Left ventricle myocardium inferior (tissue), 1 donor: ENCODE measurements at regions not wholly inside any gene's neighbourhood (a gene's known extent, or its start where the extent isn't known, plus 50 kb on each side); places are given as distances from the start of the nearest gene placed in this dataset.

Experiments used
- DNase-seq: peaks from one replicate; pipeline ENCODE4 v3.0.0-alpha.2; 2020
- H3K27ac ChIP-seq: fragments of 200-600 bp; replicated peaks from 2 replicates; pipeline ENCODE4 v1.8.0; 2021
- H3K27me3 ChIP-seq: fragments of 200-600 bp; 2 replicates; pipeline ENCODE4 v1.8.0; 2021; ENCODE audit warnings: low read depth
- H3K36me3 ChIP-seq: fragments of 200-600 bp; 2 replicates; pipeline ENCODE4 v1.8.0; 2021
- H3K4me1 ChIP-seq: fragments of 200-600 bp; 2 replicates; pipeline ENCODE4 v1.8.0; 2021
- H3K4me3 ChIP-seq: fragments of 200-600 bp; 2 replicates; pipeline ENCODE4 v1.8.0; 2021; ENCODE audit warnings: mild to moderate bottlenecking, moderate library complexity
- H3K9me3 ChIP-seq: fragments of 200-600 bp; replicated peaks from 2 replicates; pipeline ENCODE4 v1.8.0; 2021
- intact Hi-C: fragments of 100-400 bp; cut with micrococcal nuclease; formaldehyde crosslinking; loops from one replicate; pipeline ENCODE4 v1.11.0; 2022
- TF ChIP-seq, protein P1 (sequence below): fragments of 200-600 bp; IDR thresholded peaks from 2 replicates; pipeline ENCODE4 v1.8.0; 2021; ENCODE audit warnings: antibody characterized with exemption, mild to moderate bottlenecking, borderline replicate concordance
- donor health status: DM: no; HTN: yes; CAD: no; lungs with severe emphysema.

DNA sequence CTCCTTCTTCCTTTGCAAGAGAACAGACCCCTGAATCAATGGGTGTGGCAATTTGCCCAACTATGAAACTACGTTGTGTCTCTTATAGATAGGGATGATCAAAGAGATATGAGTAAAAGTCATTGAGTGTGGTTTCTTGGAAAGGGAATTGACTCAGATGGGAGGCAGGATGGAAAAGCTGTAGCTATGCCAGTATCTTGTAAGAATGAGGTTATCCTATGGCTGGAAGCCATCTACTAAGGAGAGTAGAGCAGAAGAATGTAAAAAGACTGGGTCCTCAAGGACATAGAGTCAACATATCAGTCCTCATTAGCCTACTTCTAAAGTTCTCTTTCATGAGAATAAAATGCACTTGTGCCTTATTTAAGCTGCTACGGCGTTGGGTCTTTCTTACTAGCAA lies 78.9 kb upstream of the POU2AF2 start:
- H3K9me3 ChIP-seq = no peaks in the 10 kb centered on the region
- no peak for DNase-seq
- H3K27me3 ChIP-seq = no peaks in the 10 kb centered on the region
- intact Hi-C loops = no loop called here
- TF ChIP-seq, protein P1, sequence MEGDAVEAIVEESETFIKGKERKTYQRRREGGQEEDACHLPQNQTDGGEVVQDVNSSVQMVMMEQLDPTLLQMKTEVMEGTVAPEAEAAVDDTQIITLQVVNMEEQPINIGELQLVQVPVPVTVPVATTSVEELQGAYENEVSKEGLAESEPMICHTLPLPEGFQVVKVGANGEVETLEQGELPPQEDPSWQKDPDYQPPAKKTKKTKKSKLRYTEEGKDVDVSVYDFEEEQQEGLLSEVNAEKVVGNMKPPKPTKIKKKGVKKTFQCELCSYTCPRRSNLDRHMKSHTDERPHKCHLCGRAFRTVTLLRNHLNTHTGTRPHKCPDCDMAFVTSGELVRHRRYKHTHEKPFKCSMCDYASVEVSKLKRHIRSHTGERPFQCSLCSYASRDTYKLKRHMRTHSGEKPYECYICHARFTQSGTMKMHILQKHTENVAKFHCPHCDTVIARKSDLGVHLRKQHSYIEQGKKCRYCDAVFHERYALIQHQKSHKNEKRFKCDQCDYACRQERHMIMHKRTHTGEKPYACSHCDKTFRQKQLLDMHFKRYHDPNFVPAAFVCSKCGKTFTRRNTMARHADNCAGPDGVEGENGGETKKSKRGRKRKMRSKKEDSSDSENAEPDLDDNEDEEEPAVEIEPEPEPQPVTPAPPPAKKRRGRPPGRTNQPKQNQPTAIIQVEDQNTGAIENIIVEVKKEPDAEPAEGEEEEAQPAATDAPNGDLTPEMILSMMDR = no peak
- no peak overlapping the region for H3K4me3 ChIP-seq
- no peaks in the 10 kb centered on the region for H3K4me1 ChIP-seq
- H3K27ac ChIP-seq = no peak overlapping the region
- H3K36me3 ChIP-seq = no peaks in the 10 kb centered on the region

DNA sequence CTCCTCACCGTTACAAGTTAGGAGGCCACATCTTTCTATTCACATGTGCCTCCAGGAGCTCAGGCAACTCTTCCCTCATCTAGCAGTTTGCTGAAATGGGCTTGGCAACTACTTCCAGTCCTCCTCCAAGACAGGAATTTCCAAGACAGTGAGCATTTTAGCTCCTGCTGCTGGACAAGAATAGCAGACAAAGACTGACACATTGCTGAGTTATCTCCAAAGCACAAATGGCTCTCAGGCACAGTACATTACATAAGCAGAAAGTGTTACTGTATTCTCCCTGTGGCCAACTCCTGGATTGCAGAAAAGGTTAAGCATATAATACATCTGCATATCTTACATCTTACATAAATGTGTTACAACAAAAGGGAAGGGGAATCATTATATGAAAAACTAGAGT lies 83.2 kb upstream of the POU2AF2 start:
- no peaks in the 10 kb centered on the region for H3K4me1 ChIP-seq
- no peak overlapping the region for H3K4me3 ChIP-seq
- no peaks in the 10 kb centered on the region for H3K36me3 ChIP-seq
- no peak for DNase-seq
- no peak overlapping the region for H3K27ac ChIP-seq
- H3K27me3 ChIP-seq = no peaks in the 10 kb centered on the region
- intact Hi-C loops = no loop called here
- TF ChIP-seq, protein P1 = no peak
- H3K9me3 ChIP-seq = no peaks in the 10 kb centered on the region

DNA sequence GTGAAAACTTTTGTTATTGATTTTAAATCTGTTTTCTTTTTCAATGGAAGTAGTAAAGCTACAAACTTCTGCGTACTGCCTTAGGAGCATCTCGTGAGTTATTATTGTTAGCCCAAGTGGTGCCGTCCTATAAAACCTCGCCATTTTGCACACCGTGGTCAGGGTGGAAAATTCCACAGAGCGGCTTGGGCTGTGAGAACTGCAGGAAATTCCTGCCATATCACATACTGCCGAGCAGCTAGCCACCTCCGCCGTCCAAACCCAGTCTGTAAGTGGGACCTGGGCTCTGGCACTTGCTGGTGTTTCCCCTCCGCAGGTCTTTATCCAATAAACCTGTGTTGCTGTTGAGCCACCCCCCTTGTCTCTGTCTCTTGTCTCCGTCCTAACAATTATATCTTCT lies 88.0 kb upstream of the POU2AF2 start:
- no peak overlapping the region for H3K4me3 ChIP-seq
- H3K4me1 ChIP-seq = no peaks in the 10 kb centered on the region
- intact Hi-C loops = no loop called here

DNA sequence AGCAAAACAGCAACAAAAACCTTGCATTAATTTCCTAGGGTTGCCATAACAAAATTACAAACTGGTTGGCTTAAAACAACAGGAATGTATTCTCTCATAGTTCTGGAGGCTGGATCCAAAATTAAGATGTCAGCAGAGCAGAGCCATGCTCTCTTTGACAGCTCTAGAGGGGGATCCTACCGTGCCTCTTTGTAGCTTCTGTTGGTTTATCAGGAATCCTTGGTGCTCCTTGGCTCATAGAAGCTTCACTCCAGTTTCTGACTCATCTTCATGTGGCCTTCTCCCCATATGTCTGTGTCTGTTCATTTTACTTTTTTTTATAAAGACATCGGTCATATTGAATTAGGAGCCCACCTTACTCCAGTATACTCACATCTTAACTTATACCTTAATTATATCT lies 90.5 kb upstream of the POU2AF2 start:
- Histone ChIP-seq H3K4me3 (no peak overlapping the region), H3K9me3 (no peaks in the 10 kb centered on the region), H3K27ac (no peak overlapping the region), H3K4me1 (no peaks in the 10 kb centered on the region), H3K27me3 (no peaks in the 10 kb centered on the region), H3K36me3 (no peaks in the 10 kb centered on the region)
- intact Hi-C loops = no loop called here
- no peak for DNase-seq
- TF ChIP-seq, protein P1 = no peak

More for the DNA sequence above, 88.0 kb upstream of the POU2AF2 start:
- no peaks in the 10 kb centered on the region for H3K36me3 ChIP-seq
- H3K9me3 ChIP-seq = no peaks in the 10 kb centered on the region
- no peak overlapping the region for H3K27ac ChIP-seq
- TF ChIP-seq, protein P1 = no peak
- no peaks in the 10 kb centered on the region for H3K27me3 ChIP-seq
- DNase-seq = no peak

DNA sequence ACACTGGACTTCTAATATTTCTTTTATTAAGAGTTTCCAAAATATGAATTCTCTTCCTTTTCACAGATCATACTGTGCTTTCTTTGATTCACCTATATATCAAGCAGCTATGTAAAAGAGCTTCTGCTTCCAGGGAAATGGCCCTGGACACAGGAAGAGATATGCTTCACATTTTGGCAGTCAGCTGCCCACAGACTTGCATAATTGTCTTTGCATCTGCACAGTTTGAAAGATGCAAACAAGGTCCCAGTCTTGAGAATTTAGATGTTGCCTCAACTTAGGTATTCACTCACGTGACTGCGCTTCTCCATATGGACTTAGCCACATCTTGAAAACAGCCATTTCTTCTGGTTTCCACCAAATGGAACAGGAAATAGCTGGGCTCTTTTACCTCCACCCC lies 92.3 kb upstream of the POU2AF2 start:
- no peaks in the 10 kb centered on the region for H3K9me3 ChIP-seq
- H3K36me3 ChIP-seq = no peaks in the 10 kb centered on the region
- no peak for DNase-seq
- no peaks in the 10 kb centered on the region for H3K4me1 ChIP-seq
- TF ChIP-seq, protein P1 = no peak
- no peaks in the 10 kb centered on the region for H3K27me3 ChIP-seq
- intact Hi-C loops = no loop called here
- no peak overlapping the region for H3K27ac ChIP-seq
- H3K4me3 ChIP-seq = no peak overlapping the region

DNA sequence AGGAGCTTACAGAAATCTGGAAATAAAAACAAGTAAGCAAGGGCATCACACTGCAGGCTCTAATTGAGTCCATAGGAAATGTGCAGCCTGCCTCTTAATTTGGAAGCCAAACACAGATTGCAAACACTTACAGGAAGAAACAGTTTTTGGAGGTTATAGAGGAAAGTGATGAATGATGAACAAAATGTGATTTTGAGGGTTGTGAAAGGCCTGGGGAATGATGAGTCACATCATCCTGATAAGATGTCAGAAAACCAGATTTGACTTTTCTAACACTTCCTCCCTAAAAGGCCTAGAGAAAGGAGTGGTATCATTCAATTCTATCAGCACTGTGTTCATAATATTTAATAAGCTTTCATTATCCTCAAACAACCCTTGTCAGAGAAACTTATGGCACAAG lies 96.6 kb upstream of the POU2AF2 start:
- TF ChIP-seq, protein P1 = no peak
- no peak overlapping the region for H3K4me3 ChIP-seq
- no peak overlapping the region for H3K27ac ChIP-seq
- DNase-seq = no peak
- no peaks in the 10 kb centered on the region for H3K27me3 ChIP-seq
- intact Hi-C loops = no loop called here
- H3K36me3 ChIP-seq = no peaks in the 10 kb centered on the region
- no peaks in the 10 kb centered on the region for H3K4me1 ChIP-seq
- no peaks in the 10 kb centered on the region for H3K9me3 ChIP-seq
